ENCODE measurements at regions not wholly inside any gene's neighbourhood (a gene's known extent, or its start where the extent isn't known, plus 50 kb on each side); places are given as distances from the start of the nearest gene placed in this dataset.

DNA sequence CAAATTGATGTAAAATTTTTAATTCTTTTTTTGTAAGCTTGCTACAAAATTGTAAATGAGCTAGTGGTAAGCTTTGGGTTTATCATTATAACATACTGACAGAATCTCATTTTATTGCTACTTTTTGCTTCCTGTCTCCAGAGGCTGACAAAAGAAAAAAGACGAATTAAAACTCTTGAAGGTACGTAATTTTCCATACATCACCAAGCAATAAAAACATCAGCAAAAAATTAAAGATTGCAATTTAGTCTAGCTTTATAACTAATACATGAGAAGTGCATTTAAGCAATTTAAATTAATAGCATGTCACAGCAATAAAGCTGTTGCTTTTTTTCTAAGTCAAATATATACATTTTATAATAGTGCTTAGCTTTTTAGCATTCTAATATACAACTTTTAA is 94.6 kb upstream of the SNTG2 start:
- DNase-seq (ENCODE audit: low spot score), result no peak
- Histone ChIP-seq H3K27me3 (ENCODE audit: insufficient read depth) (no peaks in the 10 kb centered on the region), H3K4me2 (no peak overlapping the region), H3K4me3 (no peak overlapping the region), H3K9me2 (ENCODE audit: insufficient read depth) (no peaks in the 10 kb centered on the region), H4K20me1 (replicated peaks; ENCODE audit: insufficient read depth) (no peaks in the 10 kb centered on the region), H3K79me2 (replicated peaks; ENCODE audit: insufficient read depth) (no peaks in the 10 kb centered on the region), H3K4me1 (ENCODE audit: insufficient read depth) (no peaks in the 10 kb centered on the region), H3K27ac (ENCODE audit: low read depth) (no peak overlapping the region), H2AFZ (no peak overlapping the region), H3F3A (replicated peaks; ENCODE audit: low read depth) (no peaks in the 10 kb centered on the region), H3K36me3 (ENCODE audit: insufficient read depth) (no peaks in the 10 kb centered on the region)
- no peaks in the 10 kb centered on the region for H3K36me3 Mint-ChIP-seq (ENCODE audit: low read depth)
- H3K9me3 Mint-ChIP-seq, result no peaks in the 10 kb centered on the region; the same call in 2 of the 3 replicates
- H3K27ac Mint-ChIP-seq, result no peak overlapping the region
- no peak overlapping the region for H3K4me3 Mint-ChIP-seq
- H3K27me3 Mint-ChIP-seq (ENCODE audit: insufficient read depth, low read depth, poor library complexity), result peaks cover 11% of the 10 kb centered on the region
- ATAC-seq, result no peak
- TF ChIP-seq, protein P1, sequence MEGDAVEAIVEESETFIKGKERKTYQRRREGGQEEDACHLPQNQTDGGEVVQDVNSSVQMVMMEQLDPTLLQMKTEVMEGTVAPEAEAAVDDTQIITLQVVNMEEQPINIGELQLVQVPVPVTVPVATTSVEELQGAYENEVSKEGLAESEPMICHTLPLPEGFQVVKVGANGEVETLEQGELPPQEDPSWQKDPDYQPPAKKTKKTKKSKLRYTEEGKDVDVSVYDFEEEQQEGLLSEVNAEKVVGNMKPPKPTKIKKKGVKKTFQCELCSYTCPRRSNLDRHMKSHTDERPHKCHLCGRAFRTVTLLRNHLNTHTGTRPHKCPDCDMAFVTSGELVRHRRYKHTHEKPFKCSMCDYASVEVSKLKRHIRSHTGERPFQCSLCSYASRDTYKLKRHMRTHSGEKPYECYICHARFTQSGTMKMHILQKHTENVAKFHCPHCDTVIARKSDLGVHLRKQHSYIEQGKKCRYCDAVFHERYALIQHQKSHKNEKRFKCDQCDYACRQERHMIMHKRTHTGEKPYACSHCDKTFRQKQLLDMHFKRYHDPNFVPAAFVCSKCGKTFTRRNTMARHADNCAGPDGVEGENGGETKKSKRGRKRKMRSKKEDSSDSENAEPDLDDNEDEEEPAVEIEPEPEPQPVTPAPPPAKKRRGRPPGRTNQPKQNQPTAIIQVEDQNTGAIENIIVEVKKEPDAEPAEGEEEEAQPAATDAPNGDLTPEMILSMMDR (conservative IDR thresholded peaks at IDR 0.05; ENCODE audit: low read depth in 2 of 2), result no peak
- TF ChIP-seq ZNF114 (CRISPR knock-in tag; IDR thresholded peaks at IDR 0.05) (no peak), ZNF331 (CRISPR knock-in tag; IDR thresholded peaks at IDR 0.05; ENCODE audit: low read depth) (no peak), NANOG (IDR thresholded peaks at IDR 0.05; ENCODE audit: borderline replicate concordance) (no peak), POLR2AphosphoS5 (IDR thresholded peaks at IDR 0.05; ENCODE audit: low read depth) (no peak), EZH2phosphoT487 (IDR thresholded peaks at IDR 0.05; ENCODE audit: unreplicated experiment) (no peak), STAT1 (IDR thresholded peaks at IDR 0.05; ENCODE audit: unreplicated experiment) (no peak)
- TF ChIP-seq, protein P2, sequence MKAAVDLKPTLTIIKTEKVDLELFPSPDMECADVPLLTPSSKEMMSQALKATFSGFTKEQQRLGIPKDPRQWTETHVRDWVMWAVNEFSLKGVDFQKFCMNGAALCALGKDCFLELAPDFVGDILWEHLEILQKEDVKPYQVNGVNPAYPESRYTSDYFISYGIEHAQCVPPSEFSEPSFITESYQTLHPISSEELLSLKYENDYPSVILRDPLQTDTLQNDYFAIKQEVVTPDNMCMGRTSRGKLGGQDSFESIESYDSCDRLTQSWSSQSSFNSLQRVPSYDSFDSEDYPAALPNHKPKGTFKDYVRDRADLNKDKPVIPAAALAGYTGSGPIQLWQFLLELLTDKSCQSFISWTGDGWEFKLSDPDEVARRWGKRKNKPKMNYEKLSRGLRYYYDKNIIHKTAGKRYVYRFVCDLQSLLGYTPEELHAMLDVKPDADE (IDR thresholded peaks at IDR 0.05), result no peak
- H3K4me1 Mint-ChIP-seq, result peaks cover 17% of the 10 kb centered on the region; the same call in 2 of the 3 replicates

DNA sequence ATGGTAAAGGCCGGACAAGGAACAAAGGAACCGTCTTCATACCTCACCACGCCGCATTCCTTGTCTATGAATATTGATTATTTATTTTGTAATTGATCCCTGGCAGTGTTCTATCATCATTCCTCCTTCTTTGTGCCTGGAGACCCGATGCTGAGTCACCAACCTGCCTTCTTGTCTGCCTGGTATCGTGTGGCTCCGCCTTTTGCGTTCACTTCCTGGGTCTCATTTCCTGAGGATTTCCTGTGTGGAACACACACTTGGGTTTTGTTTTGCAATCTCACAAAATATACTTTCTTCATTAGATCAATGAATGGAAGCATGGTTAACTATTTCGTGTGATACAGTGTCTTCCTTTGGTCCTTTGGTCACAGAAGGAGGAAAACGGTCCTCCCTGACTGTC is 95.5 kb upstream of the SNTG2 start:
- Histone ChIP-seq H3K27me3 (ENCODE audit: insufficient read depth) (no peaks in the 10 kb centered on the region), H3K9me2 (ENCODE audit: insufficient read depth) (no peaks in the 10 kb centered on the region), H3F3A (replicated peaks; ENCODE audit: low read depth) (no peaks in the 10 kb centered on the region), H3K4me1 (ENCODE audit: insufficient read depth) (no peaks in the 10 kb centered on the region), H3K79me2 (replicated peaks; ENCODE audit: insufficient read depth) (no peaks in the 10 kb centered on the region), H3K4me2 (no peak overlapping the region), H4K20me1 (replicated peaks; ENCODE audit: insufficient read depth) (no peaks in the 10 kb centered on the region), H3K4me3 (no peak overlapping the region), H2AFZ (no peak overlapping the region), H3K27ac (ENCODE audit: low read depth) (no peak overlapping the region), H3K36me3 (ENCODE audit: insufficient read depth) (no peaks in the 10 kb centered on the region)
- ATAC-seq, result no peak
- Mint-ChIP-seq H3K9me3 (no peaks in the 10 kb centered on the region; the same call in 2 of the 3 replicates), H3K27ac (no peak overlapping the region), H3K4me1 (peaks cover 17% of the 10 kb centered on the region; the same call in 2 of the 3 replicates), H3K36me3 (ENCODE audit: low read depth) (no peaks in the 10 kb centered on the region), H3K4me3 (no peak overlapping the region), H3K27me3 (ENCODE audit: insufficient read depth, low read depth, poor library complexity) (peaks cover 11% of the 10 kb centered on the region)
- DNase-seq (ENCODE audit: low spot score), result no peak
- no peak for TF ChIP-seq EZH2phosphoT487 (IDR thresholded peaks at IDR 0.05; ENCODE audit: unreplicated experiment)
- no peak for TF ChIP-seq EZH2 (IDR thresholded peaks at IDR 0.05; ENCODE audit: low read depth, unreplicated experiment)
- TF ChIP-seq, protein P2 (IDR thresholded peaks at IDR 0.05), result no peak
- TF ChIP-seq JUNB (IDR thresholded peaks at IDR 0.05; ENCODE audit: unreplicated experiment), result no peak
- no peak for TF ChIP-seq ZNF114 (CRISPR knock-in tag; IDR thresholded peaks at IDR 0.05)
- TF ChIP-seq, protein P3, sequence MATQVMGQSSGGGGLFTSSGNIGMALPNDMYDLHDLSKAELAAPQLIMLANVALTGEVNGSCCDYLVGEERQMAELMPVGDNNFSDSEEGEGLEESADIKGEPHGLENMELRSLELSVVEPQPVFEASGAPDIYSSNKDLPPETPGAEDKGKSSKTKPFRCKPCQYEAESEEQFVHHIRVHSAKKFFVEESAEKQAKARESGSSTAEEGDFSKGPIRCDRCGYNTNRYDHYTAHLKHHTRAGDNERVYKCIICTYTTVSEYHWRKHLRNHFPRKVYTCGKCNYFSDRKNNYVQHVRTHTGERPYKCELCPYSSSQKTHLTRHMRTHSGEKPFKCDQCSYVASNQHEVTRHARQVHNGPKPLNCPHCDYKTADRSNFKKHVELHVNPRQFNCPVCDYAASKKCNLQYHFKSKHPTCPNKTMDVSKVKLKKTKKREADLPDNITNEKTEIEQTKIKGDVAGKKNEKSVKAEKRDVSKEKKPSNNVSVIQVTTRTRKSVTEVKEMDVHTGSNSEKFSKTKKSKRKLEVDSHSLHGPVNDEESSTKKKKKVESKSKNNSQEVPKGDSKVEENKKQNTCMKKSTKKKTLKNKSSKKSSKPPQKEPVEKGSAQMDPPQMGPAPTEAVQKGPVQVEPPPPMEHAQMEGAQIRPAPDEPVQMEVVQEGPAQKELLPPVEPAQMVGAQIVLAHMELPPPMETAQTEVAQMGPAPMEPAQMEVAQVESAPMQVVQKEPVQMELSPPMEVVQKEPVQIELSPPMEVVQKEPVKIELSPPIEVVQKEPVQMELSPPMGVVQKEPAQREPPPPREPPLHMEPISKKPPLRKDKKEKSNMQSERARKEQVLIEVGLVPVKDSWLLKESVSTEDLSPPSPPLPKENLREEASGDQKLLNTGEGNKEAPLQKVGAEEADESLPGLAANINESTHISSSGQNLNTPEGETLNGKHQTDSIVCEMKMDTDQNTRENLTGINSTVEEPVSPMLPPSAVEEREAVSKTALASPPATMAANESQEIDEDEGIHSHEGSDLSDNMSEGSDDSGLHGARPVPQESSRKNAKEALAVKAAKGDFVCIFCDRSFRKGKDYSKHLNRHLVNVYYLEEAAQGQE (IDR thresholded peaks at IDR 0.05; ENCODE audit: unreplicated experiment), result no peak
- TF ChIP-seq STAT1 (IDR thresholded peaks at IDR 0.05; ENCODE audit: unreplicated experiment), result no peak
- TF ChIP-seq NANOG (IDR thresholded peaks at IDR 0.05; ENCODE audit: borderline replicate concordance), result no peak
- TF ChIP-seq CREB1 (CRISPR knock-in tag; IDR thresholded peaks at IDR 0.05; ENCODE audit: low read depth), result no peak
- TF ChIP-seq, protein P1 (conservative IDR thresholded peaks at IDR 0.05; ENCODE audit: low read depth in 2 of 2), result no peak

All from GM23338 (cell line).